Keratinocyte (primary cell): ENCODE measurements at regions not wholly inside any gene's neighbourhood (a gene's known extent, or its start where the extent isn't known, plus 50 kb on each side); places are given as distances from the start of the nearest gene placed in this dataset.

ENCODE experiments used
- DNase-seq: peaks from one replicate; pipeline ENCODE4 v3.0.0-alpha.2; 2011; ENCODE audit warnings: low read depth, missing footprints, low spot score
- FAIRE-seq: peaks from 2 replicates; lab custom pipeline; 2011; peaks lifted over from hg19 to GRCh38; lab: Jason Lieb, UNC
- H2AFZ ChIP-seq: 2 replicates; pipeline ENCODE4 v1.6.0; 2012; ENCODE audit warnings: low read length, control low read depth, inconsistent platforms; ENCODE audit not compliant: control insufficient read depth
- H3K27ac ChIP-seq: 2 replicates; pipeline ENCODE4 v1.5.1; 2011; ENCODE audit warnings: low read length; ENCODE audit not compliant: control insufficient read depth, insufficient read depth
- H3K27me3 ChIP-seq: 3 replicates; pipeline ENCODE4 v1.6.0; 2011; ENCODE audit warnings: low read length; ENCODE audit not compliant: control insufficient read depth, insufficient read depth; ENCODE audit errors: extremely low read depth
- H3K36me3 ChIP-seq, 2 experiments: 2 replicates in 1 of 2; 3 replicates in 1 of 2; pipeline ENCODE4 v1.5.1; 2011; ENCODE audit warnings: low read length in 2 of 2, mild to moderate bottlenecking in 1 of 2; ENCODE audit not compliant: control insufficient read depth in 2 of 2, insufficient read depth in 2 of 2; ENCODE audit errors: extremely low read depth in 1 of 2
- H3K4me1 ChIP-seq: 3 replicates; pipeline ENCODE4 v1.5.1; 2011; ENCODE audit warnings: low read length; ENCODE audit not compliant: control insufficient read depth, insufficient read depth; ENCODE audit errors: extremely low read depth
- H3K4me2 ChIP-seq: 3 replicates; pipeline ENCODE4 v1.6.0; 2011; ENCODE audit warnings: low read depth, low read length; ENCODE audit not compliant: control insufficient read depth, insufficient read depth; ENCODE audit errors: extremely low read depth
- H3K4me3 ChIP-seq, 3 experiments: fragments of 200-600 bp in 1 of 3; sonication (generic) in 1 of 3; 2 replicates in 2 of 3; 3 replicates in 1 of 3; pipeline ENCODE4 v1.5.1; 2011 to 2016; ENCODE audit warnings: low read length in 3 of 3, mild to moderate bottlenecking in 3 of 3, control low read depth in 2 of 3, inconsistent platforms in 1 of 3, low read depth in 1 of 3, mixed read lengths in 1 of 3, mixed run types in 1 of 3, moderate library complexity in 1 of 3; ENCODE audit not compliant: control insufficient read depth in 2 of 3, insufficient read depth in 2 of 3; ENCODE audit errors: extremely low read depth in 1 of 3
- H3K79me2 ChIP-seq: 2 replicates; pipeline ENCODE4 v1.6.0; 2012; ENCODE audit warnings: low read length; ENCODE audit not compliant: control insufficient read depth, insufficient read depth
- H3K9ac ChIP-seq: 3 replicates; pipeline ENCODE4 v1.6.0; 2011; ENCODE audit warnings: low read length; ENCODE audit not compliant: control insufficient read depth, insufficient read depth; ENCODE audit errors: extremely low read depth
- H3K9me1 ChIP-seq: 3 replicates; pipeline ENCODE4 v1.6.0; 2011; ENCODE audit warnings: low read length; ENCODE audit not compliant: control insufficient read depth, insufficient read depth; ENCODE audit errors: extremely low read depth
- H3K9me3 ChIP-seq: 2 replicates; pipeline ENCODE4 v1.5.1; 2012; ENCODE audit warnings: low read depth, low read length; ENCODE audit not compliant: control insufficient read depth
- H4K20me1 ChIP-seq: 3 replicates; pipeline ENCODE4 v1.6.0; 2011; ENCODE audit warnings: low read length; ENCODE audit not compliant: control insufficient read depth, insufficient read depth; ENCODE audit errors: extremely low read depth
- EZH2 ChIP-seq: IDR thresholded peaks from one replicate; pipeline ENCODE4 v1.6.1; 2012; ENCODE audit warnings: inconsistent platforms, mild to moderate bottlenecking, low read length, moderate library complexity
- dilution Hi-C: fragments of 300-500 bp; cut with MboI; formaldehyde crosslinking; loops from one replicate; pipeline ENCODE4 v1.7.0; 2020; ENCODE audit warnings: low sequenced_read_pairs; ENCODE audit not compliant: extremely low pct_ligation_motif_present
- TF ChIP-seq, protein P1 (sequence below), 3 experiments: IDR thresholded peaks in 1 of 3; conservative IDR thresholded peaks in 1 of 3; optimal IDR thresholded peaks in 1 of 3; 2 replicates in 2 of 3; 3 replicates in 1 of 3; pipeline versions ENCODE3 to v1.5.1; 2011; ENCODE audit warnings: low read length in 3 of 3, mild to moderate bottlenecking in 3 of 3, moderate library complexity in 2 of 3, control low read depth in 1 of 3, inconsistent platforms in 1 of 3; ENCODE audit not compliant: insufficient read depth in 2 of 3; ENCODE audit errors: extremely low read depth in 1 of 3

- H3K36me3 ChIP-seq = no peaks in the 10 kb centered on the region
- no peaks in the 10 kb centered on the region for H3K9me1 ChIP-seq
- DNase-seq = peak; percentile 69
- peaks cover 17% of the 10 kb centered on the region for H3K4me1 ChIP-seq
- H3K79me2 ChIP-seq = no peaks in the 10 kb centered on the region
- TF ChIP-seq, protein P1, sequence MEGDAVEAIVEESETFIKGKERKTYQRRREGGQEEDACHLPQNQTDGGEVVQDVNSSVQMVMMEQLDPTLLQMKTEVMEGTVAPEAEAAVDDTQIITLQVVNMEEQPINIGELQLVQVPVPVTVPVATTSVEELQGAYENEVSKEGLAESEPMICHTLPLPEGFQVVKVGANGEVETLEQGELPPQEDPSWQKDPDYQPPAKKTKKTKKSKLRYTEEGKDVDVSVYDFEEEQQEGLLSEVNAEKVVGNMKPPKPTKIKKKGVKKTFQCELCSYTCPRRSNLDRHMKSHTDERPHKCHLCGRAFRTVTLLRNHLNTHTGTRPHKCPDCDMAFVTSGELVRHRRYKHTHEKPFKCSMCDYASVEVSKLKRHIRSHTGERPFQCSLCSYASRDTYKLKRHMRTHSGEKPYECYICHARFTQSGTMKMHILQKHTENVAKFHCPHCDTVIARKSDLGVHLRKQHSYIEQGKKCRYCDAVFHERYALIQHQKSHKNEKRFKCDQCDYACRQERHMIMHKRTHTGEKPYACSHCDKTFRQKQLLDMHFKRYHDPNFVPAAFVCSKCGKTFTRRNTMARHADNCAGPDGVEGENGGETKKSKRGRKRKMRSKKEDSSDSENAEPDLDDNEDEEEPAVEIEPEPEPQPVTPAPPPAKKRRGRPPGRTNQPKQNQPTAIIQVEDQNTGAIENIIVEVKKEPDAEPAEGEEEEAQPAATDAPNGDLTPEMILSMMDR (optimal IDR thresholded peaks at IDR 0.05 in 1 of 3, IDR thresholded peaks at IDR 0.05 in 1 of 3, conservative IDR thresholded peaks at IDR 0.05 in 1 of 3; ENCODE audit: extremely low read depth in 1 of 3, insufficient read depth in 2 of 3, low read length in 3 of 3) = no peak
- TF ChIP-seq EZH2 = no peak
- no peaks in the 10 kb centered on the region for H4K20me1 ChIP-seq
- H3K27ac ChIP-seq = peak overlapping the region; percentile 64
- H3K4me3 ChIP-seq = peak overlapping the region in 1 of 3 experiments; percentile 35
- no peaks in the 10 kb centered on the region for H3K27me3 ChIP-seq
- dilution Hi-C loops = no loop called here
- no peaks in the 10 kb centered on the region for H3K9me3 ChIP-seq
- peak overlapping the region; percentile 46 for H3K9ac ChIP-seq
- FAIRE-seq = peak; percentile 89
- peak overlapping the region; percentile 41 for H3K4me2 ChIP-seq
- H2AFZ ChIP-seq = peak overlapping the region; percentile 63
Observed at GRCh38 chr6:10201606-10202510, 213.0 kb downstream of the TFAP2A start.

DNA sequence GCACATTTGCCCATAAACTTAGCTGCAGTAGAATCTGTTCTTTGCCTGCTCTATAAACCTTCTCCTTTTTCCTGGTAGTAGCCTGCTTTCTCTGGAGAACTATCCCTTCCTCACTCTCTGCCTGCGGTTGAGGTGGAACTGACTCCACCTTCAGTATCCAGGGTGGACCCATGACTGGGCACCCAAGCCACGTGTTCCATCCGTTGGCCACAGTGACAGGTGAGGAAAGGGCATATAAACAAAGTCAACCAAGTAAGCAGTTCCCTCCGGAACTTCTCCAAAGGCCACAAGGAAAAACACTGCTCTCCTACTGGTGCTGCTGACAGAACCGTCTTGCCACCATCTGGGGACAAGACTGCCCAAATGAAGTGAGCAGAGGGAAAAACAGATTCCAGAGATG lies 218.8 kb downstream of the TFAP2A start:
- no peak overlapping the region for H3K4me3 ChIP-seq
- FAIRE-seq = no peak
- peaks cover 5% of the 10 kb centered on the region for H3K4me1 ChIP-seq
- dilution Hi-C loops = no loop called here
- no peak overlapping the region for H3K4me2 ChIP-seq
- no peak overlapping the region for H2AFZ ChIP-seq
- no peak overlapping the region for H3K27ac ChIP-seq
- TF ChIP-seq, protein P1 (optimal IDR thresholded peaks at IDR 0.05 in 1 of 3, IDR thresholded peaks at IDR 0.05 in 1 of 3, conservative IDR thresholded peaks at IDR 0.05 in 1 of 3; ENCODE audit: extremely low read depth in 1 of 3, insufficient read depth in 2 of 3, low read length in 3 of 3) = no peak
- TF ChIP-seq EZH2 = no peak
- DNase-seq = no peak
- no peaks in the 10 kb centered on the region for H3K79me2 ChIP-seq
- no peaks in the 10 kb centered on the region for H3K36me3 ChIP-seq
- no peaks in the 10 kb centered on the region for H3K27me3 ChIP-seq
- no peaks in the 10 kb centered on the region for H3K9me1 ChIP-seq
- H3K9me3 ChIP-seq = no peaks in the 10 kb centered on the region
- H4K20me1 ChIP-seq = no peaks in the 10 kb centered on the region
- H3K9ac ChIP-seq = no peak overlapping the region
